ENCODE measurements at regions not wholly inside any gene's neighbourhood (a gene's known extent, or its start where the extent isn't known, plus 50 kb on each side); places are given as distances from the start of the nearest gene placed in this dataset.
"Not testable (repeated sequence)": the region's sequence is repeated elsewhere in the genome, so short reads cannot be mapped to it uniquely, and the experiment has no call there.

DNA sequence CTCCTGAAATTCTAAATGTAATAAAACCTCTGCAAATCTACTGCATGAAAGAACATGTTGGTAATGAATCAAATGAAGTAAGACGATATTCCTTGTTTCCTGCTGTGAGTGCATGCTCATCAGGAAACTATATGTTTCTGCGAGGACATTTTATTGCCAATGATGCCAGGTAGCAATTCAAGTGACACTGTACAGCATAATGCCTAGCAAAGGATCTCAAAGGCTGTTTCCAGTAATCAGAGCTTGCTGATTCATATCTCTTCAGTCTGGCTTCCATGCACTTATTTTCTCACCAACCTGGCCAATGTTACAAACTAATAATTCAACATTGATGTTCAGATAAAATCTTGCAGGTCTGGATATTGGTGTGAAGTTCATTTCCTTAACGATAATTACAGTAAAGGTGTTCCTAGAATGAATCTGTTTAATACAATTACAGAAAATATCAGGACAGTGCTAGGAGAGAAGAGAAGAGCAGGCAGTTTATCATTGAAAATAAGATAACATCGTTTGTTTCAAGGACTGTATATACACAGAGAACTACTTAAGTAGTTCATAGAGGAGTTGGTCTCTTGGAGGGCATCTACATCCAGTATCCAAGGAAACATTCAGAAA is 568.5 kb upstream of the SOX11 start:
- DNase-seq (ENCODE audit: low spot score): no peak

DNA sequence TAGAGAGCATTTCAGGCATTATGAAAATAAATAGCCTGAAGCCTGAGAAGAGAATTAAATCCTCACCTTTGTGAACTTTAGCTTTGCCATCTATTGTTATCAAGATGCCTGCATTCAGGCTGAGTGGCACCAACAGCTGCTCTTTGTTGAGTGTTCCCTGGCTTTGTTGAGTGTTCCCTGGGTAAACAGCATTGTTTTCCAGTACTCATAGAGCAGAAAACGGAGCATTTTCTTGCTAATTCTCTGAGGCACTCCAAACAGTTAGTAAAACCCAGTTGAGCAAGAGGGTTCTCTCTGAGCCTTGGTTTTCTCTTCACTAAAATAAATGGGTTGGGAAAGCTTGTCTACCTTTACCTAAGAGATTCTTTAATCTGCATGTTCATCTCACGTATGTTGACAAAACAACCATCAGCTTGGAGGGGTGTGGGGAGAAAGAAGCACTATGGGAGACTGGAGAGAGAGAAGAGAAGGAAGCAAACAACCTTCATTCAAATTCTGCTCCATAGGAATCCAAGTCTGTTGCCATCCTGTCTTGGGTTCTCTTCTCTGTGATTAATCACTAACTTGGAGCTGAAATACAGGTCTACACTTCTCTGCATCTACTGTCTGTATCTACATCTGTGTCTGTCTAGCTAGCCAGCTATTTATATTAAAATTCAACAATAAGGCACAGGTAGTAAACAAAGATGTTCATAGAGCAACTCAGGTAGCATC is 567.0 kb upstream of the SOX11 start:
- no peak for DNase-seq (ENCODE audit: low spot score)

DNA sequence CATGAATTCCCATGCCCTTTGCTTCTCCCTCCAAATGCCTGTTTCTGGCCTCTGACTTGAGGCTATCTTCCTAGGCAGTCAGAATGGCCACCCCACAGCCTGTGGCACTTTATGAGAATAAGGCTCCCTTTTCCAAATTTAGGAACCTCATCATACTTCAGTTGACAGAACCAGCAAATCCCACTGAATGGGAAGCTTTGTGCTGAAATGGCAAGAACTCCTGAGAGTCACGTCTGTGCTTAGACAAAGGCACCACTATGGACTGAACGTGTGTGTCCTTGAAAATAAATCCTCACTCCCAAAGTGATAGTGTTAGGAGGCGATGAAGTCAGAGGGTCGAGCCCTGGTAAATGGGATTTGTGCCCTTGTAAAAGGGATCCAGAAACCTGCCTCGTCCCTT is 559.9 kb upstream of the SOX11 start:
- DNase-seq (ENCODE audit: low spot score): no peak

DNA sequence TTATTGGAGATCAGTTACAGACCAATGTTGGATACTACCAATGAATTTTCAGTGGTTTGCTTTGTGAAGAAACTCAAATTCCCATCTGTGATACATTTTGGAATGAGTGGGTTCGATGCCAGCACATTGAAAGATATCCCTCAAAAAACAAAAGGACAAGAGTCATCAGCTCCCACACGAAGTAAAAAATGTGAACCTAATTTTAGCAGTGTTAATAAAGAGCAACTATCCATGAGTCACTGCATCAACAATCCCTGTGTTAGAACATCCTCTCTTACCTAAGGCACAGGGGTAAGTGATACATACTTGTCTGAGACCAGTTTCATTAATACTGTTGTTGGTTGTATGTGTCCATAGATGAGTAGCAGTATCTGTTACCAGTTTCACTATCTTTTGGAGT is 551.8 kb upstream of the SOX11 start:
- no peak for DNase-seq (ENCODE audit: low spot score)

DNA sequence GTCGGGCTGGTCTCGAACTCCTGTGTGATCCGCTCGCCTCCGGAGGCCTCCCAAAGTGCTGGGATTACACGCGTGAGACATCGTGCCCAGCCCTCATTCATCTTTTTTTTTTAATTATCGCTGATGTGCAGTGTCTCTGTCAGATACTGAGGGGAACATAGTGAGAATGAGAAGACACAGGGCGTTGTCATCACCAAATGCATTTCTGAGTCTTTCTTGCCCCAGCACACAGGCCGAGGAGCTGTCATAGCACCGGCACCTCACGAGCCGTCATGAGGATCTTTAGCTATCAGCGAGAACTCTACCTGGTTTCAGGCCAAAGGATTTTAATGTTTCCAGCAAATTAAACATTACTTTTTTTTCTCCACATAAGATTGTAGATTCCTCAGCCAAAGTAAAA is 548.0 kb upstream of the SOX11 start:
- DNase-seq (ENCODE audit: low spot score): no peak

DNA sequence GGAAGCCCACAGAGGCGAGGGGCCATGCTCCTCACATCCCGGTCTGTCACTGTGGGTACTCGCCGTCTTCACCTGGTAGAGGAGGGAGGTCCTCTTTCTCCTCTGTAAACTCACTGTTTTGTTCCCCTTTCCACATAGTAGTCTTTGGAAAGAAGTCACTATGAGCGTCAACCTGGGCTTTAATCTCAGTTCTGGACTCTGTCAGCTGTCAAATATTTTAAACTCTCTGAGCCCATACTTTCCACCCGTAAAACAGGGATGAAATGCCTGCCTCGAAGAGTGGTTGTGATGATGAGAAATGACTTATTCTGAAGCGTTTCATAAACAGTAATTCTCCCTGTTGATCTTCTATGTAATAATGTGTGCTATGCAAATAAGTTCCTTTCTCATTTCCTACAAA is 547.1 kb upstream of the SOX11 start:
- DNase-seq (ENCODE audit: low spot score): no peak

DNA sequence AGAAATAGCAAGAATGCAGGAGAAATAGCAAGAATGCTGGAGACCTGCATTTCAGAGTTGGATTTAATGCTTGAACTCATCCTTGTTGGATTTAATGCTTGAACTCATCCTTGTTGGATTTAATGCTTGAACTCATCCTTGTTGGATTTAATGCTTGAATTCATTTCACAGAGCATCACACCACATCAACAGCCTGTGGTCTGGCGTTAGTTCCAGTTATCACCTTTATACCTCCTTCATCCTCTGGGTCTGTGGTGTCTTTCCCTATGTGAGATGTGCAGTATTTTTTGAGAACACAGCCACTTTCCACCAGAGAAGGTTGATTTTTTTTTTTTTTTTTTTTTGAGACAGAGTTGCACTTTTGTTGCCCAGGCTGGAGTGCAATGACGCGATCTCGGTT is 546.4 kb upstream of the SOX11 start:
- no peak for DNase-seq (ENCODE audit: low spot score)

DNA sequence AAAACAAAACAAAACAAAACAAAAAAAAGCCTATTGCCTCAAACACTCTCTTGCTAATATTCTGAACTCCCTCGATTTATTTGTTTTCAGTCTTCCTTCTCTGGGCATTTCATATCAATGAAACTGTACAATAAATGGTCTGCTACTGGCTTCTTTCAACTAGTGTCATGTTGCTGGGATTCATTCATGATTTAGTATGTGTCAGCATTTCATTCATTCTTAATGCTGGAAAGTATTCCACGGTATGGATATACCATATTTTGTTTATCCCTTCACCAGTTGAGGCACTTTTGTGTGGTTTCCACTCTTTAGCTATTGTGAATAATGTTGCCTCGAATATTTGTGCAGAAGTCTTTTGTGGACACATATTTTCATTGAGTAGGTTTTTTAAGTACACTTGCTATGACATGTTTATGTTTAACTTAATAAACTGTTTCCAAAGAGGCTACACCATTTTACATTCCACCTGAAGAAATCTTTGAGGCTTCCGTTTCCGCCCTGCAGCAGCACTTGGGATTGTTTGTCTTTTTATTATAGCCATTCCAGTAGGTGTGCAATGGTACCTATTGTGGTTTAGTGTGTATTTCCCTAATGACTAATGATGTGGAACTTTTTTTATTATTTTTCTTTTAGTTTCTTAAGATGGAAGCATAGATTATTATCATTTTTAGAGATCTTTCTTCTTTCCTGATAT is 543.6 kb upstream of the SOX11 start:
- no peak for DNase-seq (ENCODE audit: low spot score)

DNA sequence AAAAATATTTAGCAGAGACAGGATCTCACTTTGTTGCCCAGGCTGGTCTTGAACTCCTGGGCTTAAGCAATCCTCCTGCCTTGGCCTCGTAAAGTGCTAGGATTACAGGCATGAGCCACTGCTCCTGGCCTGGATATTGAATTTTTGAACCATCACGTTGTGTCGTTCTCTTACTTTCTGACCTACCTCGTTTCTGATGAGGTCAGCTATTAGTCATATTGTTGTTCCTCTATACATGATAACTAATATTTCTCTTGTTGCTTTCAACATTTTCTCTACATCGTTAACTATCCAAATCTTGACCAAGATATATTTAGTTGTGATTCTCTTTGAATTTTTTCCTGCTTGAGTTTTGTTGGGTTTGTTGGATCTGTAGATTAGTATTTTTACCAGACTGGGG is 541.3 kb upstream of the SOX11 start:
- no peak for DNase-seq (ENCODE audit: low spot score)

DNA sequence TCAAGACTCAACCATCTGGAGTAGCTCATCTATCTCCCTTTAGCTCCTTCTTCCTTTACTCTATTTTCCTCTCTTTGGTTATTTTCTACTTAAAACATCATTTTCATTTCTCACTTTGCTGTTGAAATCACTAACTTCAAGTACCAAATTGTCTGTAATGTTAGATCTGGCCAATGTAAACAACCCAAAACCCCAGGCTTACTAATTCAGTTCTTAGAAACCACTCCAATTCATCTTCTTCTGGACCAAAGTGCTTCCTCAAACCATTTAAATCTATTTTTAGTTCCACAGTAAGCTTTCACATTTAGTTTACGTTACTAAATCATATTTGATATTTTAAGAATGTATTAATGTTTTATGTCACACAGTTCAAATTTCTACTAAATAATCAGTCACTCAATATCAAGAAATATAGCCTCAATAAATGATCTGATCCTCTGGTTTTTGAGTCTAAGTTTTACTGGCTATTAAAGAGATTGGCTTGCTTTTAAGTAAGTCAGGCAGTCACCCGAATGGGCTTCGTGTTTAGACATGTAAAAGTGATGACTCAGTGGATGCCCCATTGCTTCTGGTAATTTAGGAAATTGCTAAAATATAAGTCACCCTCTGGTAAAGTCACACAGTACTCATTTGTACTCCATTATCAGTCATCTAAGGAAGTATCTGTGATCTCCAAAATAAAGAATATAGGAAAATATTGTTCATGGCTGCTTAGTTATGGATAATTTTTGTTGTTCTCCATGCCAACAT is 527.2 kb upstream of the SOX11 start:
- no peak for DNase-seq (ENCODE audit: low spot score)

DNA sequence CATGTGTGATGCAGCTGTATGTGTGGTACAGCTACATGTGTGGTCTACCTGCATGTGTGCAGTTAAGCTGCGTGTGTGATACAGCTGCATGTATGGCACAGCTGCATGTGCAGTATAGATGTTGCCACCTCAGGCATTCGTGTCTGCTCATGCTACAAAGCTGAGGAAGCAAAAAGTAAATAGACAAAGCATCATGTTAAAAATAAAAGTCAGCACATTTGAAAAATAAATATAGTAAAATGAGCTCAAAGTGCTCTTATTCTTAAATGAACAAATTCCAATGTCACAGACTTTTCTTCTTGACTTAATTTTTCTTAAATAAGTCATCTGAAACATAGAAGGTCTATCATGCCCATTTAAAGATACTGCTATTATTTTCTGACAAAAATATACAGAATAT is 519.3 kb upstream of the SOX11 start:
- no peak for DNase-seq (ENCODE audit: low spot score)

DNA sequence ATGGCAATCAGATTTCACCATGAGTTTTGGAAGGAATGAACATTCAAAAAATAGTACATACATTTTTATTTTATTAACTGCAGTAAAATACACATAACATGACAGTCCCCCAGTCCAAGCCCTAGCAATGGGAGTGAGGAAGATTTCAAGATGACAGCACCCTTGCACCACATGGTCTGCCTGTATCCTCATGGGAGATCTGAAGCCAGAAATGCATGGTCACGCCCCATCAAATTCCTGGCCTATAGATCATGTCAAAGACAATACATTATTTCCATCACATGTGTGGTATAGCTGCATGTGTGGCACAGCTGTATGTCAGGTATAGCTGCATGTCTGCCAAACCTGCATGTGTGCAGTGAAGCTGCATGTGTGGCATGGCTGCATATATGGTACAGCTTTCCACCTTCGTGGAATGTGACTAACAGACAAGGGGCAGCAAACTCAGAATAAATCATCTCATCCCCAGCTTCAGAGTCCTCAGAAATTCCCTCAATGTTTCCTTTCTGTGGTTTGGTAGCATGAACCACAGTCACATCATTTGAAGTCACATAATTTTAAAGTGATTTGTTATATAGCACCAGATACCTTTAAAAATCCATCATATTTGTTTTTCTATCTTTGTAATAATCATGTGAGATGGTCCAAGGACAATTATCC is 518.2 kb upstream of the SOX11 start:
- DNase-seq (ENCODE audit: low spot score): no peak

DNA sequence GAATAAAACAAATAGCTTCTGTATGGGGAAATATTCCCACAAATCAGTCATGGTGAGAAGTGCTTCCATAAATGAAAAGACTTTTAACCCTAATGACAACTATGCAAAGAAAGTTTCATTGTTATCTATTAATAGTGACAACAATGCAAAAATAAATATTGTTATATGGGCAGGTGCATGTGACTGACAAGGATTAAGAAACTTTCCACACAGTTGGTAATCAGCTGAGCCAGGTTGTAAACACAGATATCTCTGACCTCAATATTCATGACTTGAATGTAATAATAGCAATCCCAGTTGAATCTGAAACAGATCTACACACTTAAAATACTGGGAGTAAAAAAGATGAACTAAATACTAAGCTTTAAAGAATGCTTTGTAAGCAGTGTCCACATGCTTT is 517.0 kb upstream of the SOX11 start:
- no peak for DNase-seq (ENCODE audit: low spot score)

DNA sequence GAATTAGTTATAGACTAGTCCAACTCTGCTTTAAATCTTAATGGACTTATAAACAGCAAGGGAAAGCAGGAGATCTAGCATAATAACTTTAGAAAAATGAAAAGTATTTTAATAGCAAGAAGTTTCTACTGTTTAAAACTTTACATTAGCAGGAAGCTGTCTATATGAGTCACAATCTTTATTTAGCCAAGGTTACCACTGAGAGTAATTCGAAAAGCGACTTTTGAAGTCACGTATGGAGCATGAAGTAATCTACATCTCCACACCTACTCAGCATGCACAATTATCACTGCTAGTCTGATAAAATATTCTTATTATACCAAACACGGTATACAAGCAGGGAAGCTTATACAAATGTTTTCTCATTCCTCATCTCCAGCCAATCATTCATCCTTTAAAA is 515.4 kb upstream of the SOX11 start:
- no peak for DNase-seq (ENCODE audit: low spot score)

DNA sequence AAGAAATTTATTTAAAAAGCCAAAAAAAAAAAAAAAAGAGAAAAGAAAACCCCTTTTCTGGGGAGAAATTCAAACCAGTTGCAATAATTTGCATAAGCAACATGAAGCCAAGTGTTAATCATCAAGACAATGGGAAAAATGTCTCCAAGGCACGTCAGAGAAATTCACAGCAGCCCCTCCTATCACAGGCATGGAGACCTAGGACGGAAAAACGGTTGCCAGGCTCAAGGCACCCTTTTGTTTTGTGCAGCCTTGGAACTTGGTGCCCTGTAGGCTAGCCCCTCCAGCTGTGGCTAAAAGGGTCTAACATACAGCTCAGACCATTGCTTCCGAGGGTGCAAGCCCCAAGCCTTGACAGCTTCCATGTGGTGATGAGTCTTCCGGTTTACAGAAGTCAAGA is 509.2 kb upstream of the SOX11 start:
- no peak for DNase-seq (ENCODE audit: low spot score)

DNA sequence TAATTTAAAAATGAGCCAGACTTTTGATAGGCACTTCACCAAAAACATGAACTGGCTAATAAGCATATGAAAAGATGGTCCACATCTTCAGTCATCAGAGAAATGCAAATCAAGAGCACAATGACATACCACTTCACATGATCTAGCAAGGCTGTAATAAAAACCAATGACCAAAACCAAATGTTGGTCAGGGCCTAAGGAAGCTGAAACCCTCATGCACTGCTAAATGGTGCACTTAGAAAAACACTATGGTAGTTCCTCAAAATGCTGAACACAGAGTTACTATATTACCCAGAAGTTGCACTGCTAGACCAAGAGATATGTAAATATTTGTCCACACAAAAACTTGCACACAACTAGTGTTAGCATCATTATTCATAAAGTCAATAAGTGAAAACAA is 504.9 kb upstream of the SOX11 start:
- DNase-seq (ENCODE audit: low spot score): no peak

DNA sequence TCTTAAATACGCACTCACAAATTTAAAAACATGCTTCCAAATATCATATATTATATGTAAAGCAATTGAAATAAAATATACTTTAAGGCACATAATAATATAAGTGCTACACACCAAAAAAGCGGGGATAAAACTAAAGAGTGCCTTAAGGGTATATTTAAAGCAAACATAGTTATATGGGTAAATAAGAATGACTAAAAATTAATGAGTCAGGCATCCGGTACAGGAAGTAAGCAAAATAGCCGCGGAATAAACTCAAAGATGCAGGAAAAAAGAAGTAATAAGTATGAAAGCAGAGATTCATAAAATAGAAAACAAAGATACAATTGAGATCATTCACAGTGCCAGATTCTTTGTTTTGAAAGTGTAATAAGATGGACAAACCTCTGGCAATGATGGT is 503.5 kb upstream of the SOX11 start:
- no peak for DNase-seq (ENCODE audit: low spot score)

DNA sequence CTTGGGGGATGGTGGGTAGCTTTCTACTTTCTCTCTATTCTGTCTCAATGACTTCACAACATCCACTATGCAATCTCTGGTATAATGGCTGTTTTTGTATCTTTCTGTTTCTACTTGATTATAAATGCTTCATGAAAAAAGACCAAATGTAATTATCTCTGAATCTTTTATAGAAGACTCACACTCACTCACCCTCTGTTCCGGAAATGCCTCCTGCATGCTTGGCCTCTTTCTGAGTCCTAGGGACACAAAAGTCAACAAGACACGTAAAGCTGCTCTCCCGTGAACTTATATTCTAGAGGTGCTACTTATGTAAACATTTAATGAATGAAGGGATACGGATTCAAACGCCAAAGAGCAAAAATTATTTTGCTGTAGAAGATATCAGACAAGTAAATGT is 502.2 kb upstream of the SOX11 start:
- no peak for DNase-seq (ENCODE audit: low spot score)

DNA sequence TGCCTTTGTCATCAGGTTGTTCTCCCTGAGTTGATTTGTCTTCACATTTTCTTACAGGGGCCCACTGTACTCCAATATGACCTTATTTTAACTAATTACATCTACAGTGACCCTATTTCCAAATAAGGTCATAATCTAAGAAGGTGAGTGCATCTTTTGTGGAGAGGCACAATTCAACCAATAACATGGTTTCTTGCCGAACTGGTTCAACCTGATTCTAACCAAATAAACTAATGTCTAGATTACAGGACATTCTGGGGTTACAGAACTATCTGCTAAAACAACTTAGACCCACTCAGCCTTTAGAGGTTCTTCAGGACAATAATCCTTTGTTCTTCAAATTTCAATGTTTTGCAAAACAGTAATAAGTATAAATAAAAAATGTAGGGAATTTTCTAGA is 496.5 kb upstream of the SOX11 start:
- no peak for DNase-seq (ENCODE audit: low spot score)

DNA sequence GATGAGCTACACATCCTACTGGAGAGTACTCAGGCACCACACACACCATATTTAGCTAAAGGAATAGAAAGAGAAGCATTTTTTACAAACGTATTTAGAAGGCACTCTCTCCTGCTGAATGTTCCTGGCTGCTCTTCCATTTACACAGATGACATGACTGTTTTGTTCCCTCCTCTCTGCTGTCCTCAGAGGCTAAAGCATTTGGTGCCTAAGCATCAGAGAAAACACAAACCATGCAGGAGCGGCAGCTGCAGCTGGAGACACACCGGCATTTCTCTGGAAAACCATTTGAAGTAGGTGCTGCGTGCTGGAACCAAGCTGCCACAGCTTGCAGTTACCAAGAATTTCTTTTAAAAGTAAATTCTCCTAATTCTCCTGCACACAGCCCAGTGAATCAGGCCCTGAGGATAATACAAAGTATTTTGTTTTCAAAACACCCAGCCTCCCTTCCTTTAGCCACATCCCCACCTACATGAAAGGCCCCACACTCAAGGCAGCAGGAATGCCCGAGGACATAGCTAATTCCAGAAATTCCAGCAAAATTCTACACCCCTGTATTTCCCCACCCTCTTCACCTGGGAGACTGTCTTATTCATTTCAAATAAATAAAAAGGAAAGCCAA is 488.9 kb upstream of the SOX11 start:
- DNase-seq (ENCODE audit: low spot score): no peak

DNA sequence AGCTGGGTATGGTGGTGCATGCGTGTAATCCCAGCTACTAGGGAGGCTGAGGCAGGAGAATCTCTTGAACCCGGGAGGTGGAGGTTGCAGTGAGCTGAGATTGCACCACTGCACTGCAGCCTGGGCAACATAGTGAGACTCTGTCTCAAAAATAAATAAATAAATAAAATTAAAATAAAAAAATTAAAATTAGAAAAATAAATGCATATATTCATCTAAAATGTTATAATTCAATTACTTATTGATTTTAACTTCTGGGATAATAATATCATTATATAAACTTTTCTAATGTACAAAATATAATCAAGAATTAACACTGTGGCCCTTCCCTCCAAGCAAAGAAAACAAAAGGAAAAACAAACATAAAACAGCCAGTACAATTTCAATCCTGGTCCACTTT is 485.4 kb upstream of the SOX11 start:
- not testable (repeated sequence) for DNase-seq (ENCODE audit: low spot score)

Measured in mesenteric fat pad (tissue), 1 donor.